Astrocyte of the spinal cord (primary cell): ENCODE measurements at regions not wholly inside any gene's neighbourhood (a gene's known extent, or its start where the extent isn't known, plus 50 kb on each side); places are given as distances from the start of the nearest gene placed in this dataset.
A peak's percentile ranks its signal among the peaks of the same experiment; 100 is the strongest.

Experiments
- DNase-seq: peaks from one replicate; pipeline ENCODE4 v3.0.0; 2011; ENCODE audit warnings: low read depth, low spot score
- H3K4me3 ChIP-seq: 2 replicates; pipeline ENCODE4 v1.5.1; 2011; ENCODE audit warnings: low read depth, mild to moderate bottlenecking, low read length, moderate library complexity
- CTCF ChIP-seq: IDR thresholded peaks from 2 replicates; pipeline ENCODE4 v1.5.1; 2012; ENCODE audit warnings: low read depth, mild to moderate bottlenecking, low read length, inconsistent platforms
- in situ Hi-C: cut with HindIII; loops from 2 replicates; pipeline ENCODE4 v1.10.0; 2017; ENCODE audit warnings: low sequenced_read_pairs

GRCh38 chrX:42128020-42128419, 204.7 kb upstream of the CASK start:
- TF ChIP-seq CTCF: no peak
- no peak for DNase-seq
- in situ Hi-C loops: no loop called here

DNA sequence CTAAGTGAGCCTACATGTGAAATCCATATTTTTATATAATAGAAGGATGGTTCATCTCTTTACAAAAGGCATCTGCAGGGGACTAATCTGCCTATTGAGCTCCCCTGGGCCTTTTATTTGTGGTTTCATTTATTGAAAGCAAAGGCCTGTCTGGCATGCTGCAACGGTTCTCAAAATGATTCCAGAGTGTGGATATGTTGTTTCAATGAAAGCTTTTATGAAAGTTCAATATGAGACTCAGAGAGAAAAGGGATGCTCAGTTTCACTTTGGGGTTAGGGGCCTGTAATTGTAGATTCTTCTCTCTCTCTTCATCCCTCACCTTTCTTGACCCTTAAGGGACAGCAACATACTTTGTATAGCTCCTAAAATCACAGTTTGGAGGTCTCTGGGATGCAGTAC, 204.2 kb upstream of the CASK start:
- no peak for TF ChIP-seq CTCF
- no peak for DNase-seq
- in situ Hi-C loops: no loop called here

More at GRCh38 chrX:42128020-42128419, 204.7 kb upstream of the CASK start:
- H3K4me3 ChIP-seq: no peak overlapping the region

GRCh38 chrX:42123369-42123768, 200.0 kb upstream of the CASK start:
- no peak for TF ChIP-seq CTCF
- in situ Hi-C loops: no loop called here
- DNase-seq: no peak
- no peak overlapping the region for H3K4me3 ChIP-seq

More for the DNA sequence above, 204.2 kb upstream of the CASK start:
- no peak overlapping the region for H3K4me3 ChIP-seq

DNA sequence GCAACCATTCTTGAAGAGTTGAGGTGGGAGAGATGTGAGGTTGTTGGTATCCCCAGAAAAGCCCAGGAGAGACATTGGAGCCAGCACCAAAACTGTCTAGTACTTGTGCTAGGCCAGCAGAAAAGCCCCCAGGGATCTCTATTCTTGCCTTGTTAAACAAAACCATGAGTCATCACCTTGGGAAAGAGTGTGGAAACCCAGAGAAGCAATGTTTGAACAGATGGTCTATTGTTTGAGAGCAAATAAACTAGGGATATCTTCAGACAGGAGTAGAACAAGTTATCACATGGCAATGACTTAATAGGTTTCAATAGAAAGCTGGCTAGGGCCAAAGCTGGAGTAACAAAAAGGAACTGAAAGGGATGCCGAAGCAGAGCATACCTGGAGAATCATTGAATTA, 195.7 kb upstream of the CASK start:
- no peak for TF ChIP-seq CTCF
- no peak overlapping the region for H3K4me3 ChIP-seq
- in situ Hi-C loops: no loop called here
- DNase-seq: peak; percentile 67

DNA sequence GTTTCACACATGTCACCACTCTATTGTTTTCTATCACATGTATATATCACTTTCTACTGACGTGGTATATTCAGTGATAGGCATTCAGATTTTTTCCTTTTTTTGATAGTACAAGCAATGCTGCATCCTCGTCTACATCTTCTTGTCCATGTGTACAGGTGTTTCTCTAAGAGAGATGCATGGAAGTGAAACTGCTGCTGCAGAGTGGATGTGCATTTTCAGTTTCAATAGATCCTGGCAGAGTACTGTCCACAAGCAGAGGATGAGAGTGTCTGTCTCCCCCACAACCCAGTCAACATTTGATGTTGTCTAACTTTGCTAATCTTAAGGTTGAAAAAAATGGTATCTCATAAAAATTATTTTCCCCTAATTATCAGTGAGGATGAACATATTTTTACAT, 194.0 kb upstream of the CASK start:
- DNase-seq: no peak
- H3K4me3 ChIP-seq: no peak overlapping the region
- in situ Hi-C loops: no loop called here
- no peak for TF ChIP-seq CTCF

- TF ChIP-seq CTCF: no peak
- no peak overlapping the region for H3K4me3 ChIP-seq
- in situ Hi-C loops: no loop called here
- DNase-seq: no peak
These were observed 186.1 kb upstream of the CASK start for GRCh38 chrX:42109428-42109827.
